ENCODE measurements at regions not wholly inside any gene's neighbourhood (a gene's known extent, or its start where the extent isn't known, plus 50 kb on each side); places are given as distances from the start of the nearest gene placed in this dataset.

DNA sequence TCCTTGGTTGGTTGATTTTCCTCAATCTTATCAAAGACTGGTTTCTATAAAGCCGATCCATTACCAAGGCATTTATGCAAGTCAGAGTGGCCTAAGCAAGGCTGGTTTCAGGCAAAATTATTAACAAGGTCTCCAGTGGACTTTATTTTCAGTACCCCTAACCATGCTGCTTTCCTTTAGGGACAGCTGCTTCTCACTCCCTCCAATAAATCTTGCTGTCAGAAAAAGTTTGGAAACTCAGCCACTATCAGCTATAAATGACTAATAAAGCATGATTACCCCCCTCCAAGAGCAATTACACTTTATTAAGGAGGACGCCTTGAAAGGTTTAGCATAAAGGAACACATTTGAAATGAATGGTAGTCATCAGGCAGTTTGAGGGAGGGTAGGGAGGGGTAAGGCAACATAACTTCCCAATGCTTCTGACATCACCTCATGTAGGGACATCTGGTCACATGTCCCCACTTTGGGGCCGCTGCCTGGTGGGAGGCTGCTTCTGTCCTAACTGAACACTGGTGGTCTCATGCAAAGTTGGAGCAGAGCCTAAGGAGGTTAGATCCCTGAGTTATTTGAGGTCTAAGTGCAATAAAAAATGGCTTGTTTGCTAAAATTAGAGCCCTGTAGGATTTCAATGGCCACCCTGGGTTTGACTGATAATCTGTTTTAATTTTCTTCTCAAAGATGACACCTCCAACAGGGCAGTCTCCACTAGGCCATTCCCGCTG, 58.0 kb upstream of the TMEM178A start:
- TF ChIP-seq, protein P1, sequence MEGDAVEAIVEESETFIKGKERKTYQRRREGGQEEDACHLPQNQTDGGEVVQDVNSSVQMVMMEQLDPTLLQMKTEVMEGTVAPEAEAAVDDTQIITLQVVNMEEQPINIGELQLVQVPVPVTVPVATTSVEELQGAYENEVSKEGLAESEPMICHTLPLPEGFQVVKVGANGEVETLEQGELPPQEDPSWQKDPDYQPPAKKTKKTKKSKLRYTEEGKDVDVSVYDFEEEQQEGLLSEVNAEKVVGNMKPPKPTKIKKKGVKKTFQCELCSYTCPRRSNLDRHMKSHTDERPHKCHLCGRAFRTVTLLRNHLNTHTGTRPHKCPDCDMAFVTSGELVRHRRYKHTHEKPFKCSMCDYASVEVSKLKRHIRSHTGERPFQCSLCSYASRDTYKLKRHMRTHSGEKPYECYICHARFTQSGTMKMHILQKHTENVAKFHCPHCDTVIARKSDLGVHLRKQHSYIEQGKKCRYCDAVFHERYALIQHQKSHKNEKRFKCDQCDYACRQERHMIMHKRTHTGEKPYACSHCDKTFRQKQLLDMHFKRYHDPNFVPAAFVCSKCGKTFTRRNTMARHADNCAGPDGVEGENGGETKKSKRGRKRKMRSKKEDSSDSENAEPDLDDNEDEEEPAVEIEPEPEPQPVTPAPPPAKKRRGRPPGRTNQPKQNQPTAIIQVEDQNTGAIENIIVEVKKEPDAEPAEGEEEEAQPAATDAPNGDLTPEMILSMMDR (IDR thresholded peaks at IDR 0.05; ENCODE audit: insufficient read depth, low read depth, low read length, missing control alignments): no peak
- H3K4me3 ChIP-seq (ENCODE audit: low read length): no peak overlapping the region
- DNase-seq (ENCODE audit: low read depth): no peak

DNA sequence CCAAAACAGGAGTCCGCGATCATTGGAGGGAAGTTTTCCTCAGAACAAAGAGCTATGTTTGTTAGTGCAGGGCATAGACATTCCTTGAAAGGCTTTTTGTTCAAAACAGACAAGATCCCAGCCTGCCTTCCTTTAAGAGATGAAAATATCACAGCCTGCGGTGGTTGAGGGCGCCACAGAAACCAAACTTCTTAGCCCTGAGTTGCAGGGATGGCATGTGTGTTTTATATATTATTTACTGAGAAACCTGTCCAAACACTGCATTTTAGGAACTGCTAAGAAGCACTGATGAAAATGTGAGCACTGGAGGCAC, 57.5 kb upstream of the TMEM178A start:
- no peak overlapping the region for H3K4me3 ChIP-seq (ENCODE audit: low read length)
- no peak for DNase-seq (ENCODE audit: low read depth)
- TF ChIP-seq, protein P1 (IDR thresholded peaks at IDR 0.05; ENCODE audit: insufficient read depth, low read depth, low read length, missing control alignments): no peak

GRCh38 chr2:39608686-39609441, 56.9 kb upstream of the TMEM178A start:
- TF ChIP-seq, protein P1 (IDR thresholded peaks at IDR 0.05; ENCODE audit: insufficient read depth, low read depth, low read length, missing control alignments): no peak
- H3K4me3 ChIP-seq (ENCODE audit: low read length): no peak overlapping the region
- DNase-seq (ENCODE audit: low read depth): no peak

- H3K4me3 ChIP-seq (ENCODE audit: low read length): no peak overlapping the region
- DNase-seq (ENCODE audit: low read depth): no peak
- TF ChIP-seq, protein P1 (IDR thresholded peaks at IDR 0.05; ENCODE audit: insufficient read depth, low read depth, low read length, missing control alignments): no peak
Observed at GRCh38 chr2:39609917-39610316, 55.8 kb upstream of the TMEM178A start.

DNA sequence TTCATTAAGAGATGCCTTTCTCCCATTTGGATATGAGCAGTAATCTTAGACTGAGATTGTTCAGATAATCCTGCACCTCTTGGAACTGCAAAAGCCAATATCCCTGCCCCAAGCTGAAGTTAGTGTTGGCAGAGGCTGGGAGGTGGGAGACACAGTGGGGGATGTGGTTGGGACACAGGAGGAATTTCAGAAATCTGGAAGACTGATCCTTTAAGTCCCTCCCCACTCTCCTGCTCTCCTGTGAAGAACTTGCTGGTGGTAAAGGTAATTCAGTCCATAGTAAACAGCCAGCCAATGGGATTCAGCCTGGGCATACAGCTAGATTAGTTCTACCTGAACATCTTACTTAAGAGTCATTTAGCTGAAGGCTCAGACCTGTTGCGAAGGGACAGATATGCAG, 50.0 kb upstream of the TMEM178A start:
- TF ChIP-seq, protein P1 (IDR thresholded peaks at IDR 0.05; ENCODE audit: insufficient read depth, low read depth, low read length, missing control alignments): no peak
- no peak for DNase-seq (ENCODE audit: low read depth)
- no peak overlapping the region for H3K4me3 ChIP-seq (ENCODE audit: low read length)

Measured in epithelial cell of esophagus (primary cell).